GM23338 (cell line): ENCODE measurements at regions not wholly inside any gene's neighbourhood (a gene's known extent, or its start where the extent isn't known, plus 50 kb on each side); places are given as distances from the start of the nearest gene placed in this dataset.

Source experiments
- ATAC-seq: fragments of 200-7000 bp; cut with Tn5 transposase; 3 replicates; pipeline ENCODE4 v1.9.1; 2020
- DNase-seq: peaks from one replicate; pipeline ENCODE4 v3.0.0-alpha.2; 2015; ENCODE audit warnings: low spot score
- H2AFZ ChIP-seq: fragments of 200-600 bp; sonication (generic); 2 replicates; pipeline ENCODE4 v1.8.0; 2016; ENCODE audit warnings: antibody characterized with exemption, mild to moderate bottlenecking, moderate library complexity
- H3F3A ChIP-seq: fragments of 200-600 bp; sonication (generic); replicated peaks from 2 replicates; pipeline ENCODE4 v1.8.0; 2017; ENCODE audit warnings: antibody characterized with exemption, mixed run types, low read depth
- H3K27ac ChIP-seq: fragments of 200-600 bp; sonication (generic); 2 replicates; pipeline ENCODE4 v1.6.1; 2016; ENCODE audit warnings: low read depth
- H3K27me3 ChIP-seq: fragments of 200-600 bp; sonication (generic); 2 replicates; pipeline ENCODE4 v1.8.0; 2016; ENCODE audit warnings: mild to moderate bottlenecking, mixed run types, moderate library complexity; ENCODE audit not compliant: insufficient read depth
- H3K36me3 ChIP-seq: fragments of 200-600 bp; sonication (generic); 2 replicates; pipeline ENCODE4 v1.8.0; 2016; ENCODE audit warnings: mild to moderate bottlenecking; ENCODE audit not compliant: insufficient read depth
- H3K4me1 ChIP-seq: fragments of 200-600 bp; sonication (generic); 2 replicates; pipeline ENCODE4 v1.8.0; 2016; ENCODE audit warnings: mild to moderate bottlenecking, moderate library complexity; ENCODE audit not compliant: insufficient read depth
- H3K4me2 ChIP-seq: fragments of 200-600 bp; sonication (generic); 2 replicates; pipeline ENCODE4 v1.7.1; 2017; ENCODE audit warnings: mixed run types
- H3K4me3 ChIP-seq: fragments of 200-600 bp; sonication (generic); 2 replicates; pipeline ENCODE4 v1.6.1; 2016; ENCODE audit warnings: mixed run types
- H3K79me2 ChIP-seq: fragments of 200-600 bp; sonication (generic); replicated peaks from 2 replicates; pipeline ENCODE4 v1.8.0; 2017; ENCODE audit warnings: mild to moderate bottlenecking; ENCODE audit not compliant: insufficient read depth
- H3K9me2 ChIP-seq: fragments of 200-600 bp; sonication (generic); 2 replicates; pipeline ENCODE4 v1.8.0; 2017; ENCODE audit not compliant: insufficient read depth
- H4K20me1 ChIP-seq: fragments of 200-600 bp; sonication (generic); replicated peaks from 2 replicates; pipeline ENCODE4 v1.8.0; 2017; ENCODE audit warnings: mild to moderate bottlenecking; ENCODE audit not compliant: insufficient read depth
- H3K27ac Mint-ChIP-seq: 2 replicates; pipeline ENCODE4 v1.8.0; 2020; ENCODE audit warnings: inconsistent platforms, mild to moderate bottlenecking, moderate library complexity, mixed read lengths
- H3K27me3 Mint-ChIP-seq: 3 replicates; pipeline ENCODE4 v1.8.0; 2022; ENCODE audit warnings: low read depth, mild to moderate bottlenecking, moderate library complexity, mixed read lengths, inconsistent platforms; ENCODE audit not compliant: insufficient read depth, poor library complexity
- H3K36me3 Mint-ChIP-seq: 3 replicates; pipeline ENCODE4 v1.8.0; 2021; ENCODE audit warnings: low read depth, mild to moderate bottlenecking, inconsistent platforms, moderate library complexity, mixed read lengths
- H3K4me1 Mint-ChIP-seq: 3 replicates; pipeline ENCODE4 v1.8.0; 2020; ENCODE audit warnings: mild to moderate bottlenecking, inconsistent platforms, mixed read lengths
- H3K4me3 Mint-ChIP-seq: 3 replicates; pipeline ENCODE4 v1.8.0; 2021; ENCODE audit warnings: moderate library complexity, mild to moderate bottlenecking, inconsistent platforms, mixed read lengths
- H3K9me3 Mint-ChIP-seq: 3 replicates; pipeline ENCODE4 v1.8.0; 2020; ENCODE audit warnings: moderate library complexity, mild to moderate bottlenecking, inconsistent platforms, mixed read lengths
- CREB1 ChIP-seq: fragments of 250-450 bp; sonication (Bioruptor Pico); IDR thresholded peaks from 2 replicates; pipeline ENCODE4 v1.5.0; 2020; ENCODE audit warnings: low read depth, mild to moderate bottlenecking, moderate library complexity
- ETS1 ChIP-seq: IDR thresholded peaks from 2 replicates; pipeline ENCODE4 v1.6.1; 2016; ENCODE audit warnings: antibody characterized with exemption
- EZH2 ChIP-seq: fragments of 200-600 bp; sonication (generic); IDR thresholded peaks from one replicate; pipeline ENCODE4 v1.8.0; 2017; ENCODE audit warnings: antibody characterized with exemption, mild to moderate bottlenecking, low read depth; ENCODE audit not compliant: unreplicated experiment
- EZH2phosphoT487 ChIP-seq: fragments of 200-600 bp; sonication (generic); IDR thresholded peaks from one replicate; pipeline ENCODE4 v1.8.1; 2018; ENCODE audit warnings: antibody characterized with exemption; ENCODE audit not compliant: unreplicated experiment
- JUNB ChIP-seq: IDR thresholded peaks from one replicate; pipeline ENCODE4 v1.6.1; 2016; ENCODE audit warnings: antibody characterized with exemption; ENCODE audit not compliant: unreplicated experiment
- NANOG ChIP-seq: IDR thresholded peaks from 2 replicates; pipeline ENCODE4 v1.6.1; 2016; ENCODE audit warnings: antibody characterized with exemption, borderline replicate concordance
- POLR2AphosphoS5 ChIP-seq: IDR thresholded peaks from 2 replicates; pipeline ENCODE4 v1.6.1; 2016; ENCODE audit warnings: antibody characterized with exemption, low read depth
- STAT1 ChIP-seq: IDR thresholded peaks from one replicate; pipeline ENCODE4 v1.6.1; 2016; ENCODE audit warnings: antibody characterized with exemption; ENCODE audit not compliant: unreplicated experiment
- ZNF331 ChIP-seq: fragments of 250-450 bp; sonication (Bioruptor Pico); IDR thresholded peaks from 2 replicates; pipeline ENCODE4 v1.5.0; 2020; ENCODE audit warnings: low read depth, mild to moderate bottlenecking, moderate library complexity
- TF ChIP-seq, protein P1 (sequence below): fragments of 250-450 bp; sonication (Bioruptor Pico); IDR thresholded peaks from 2 replicates; pipeline ENCODE4 v1.5.0; 2020; ENCODE audit warnings: mild to moderate bottlenecking, moderate library complexity

DNA sequence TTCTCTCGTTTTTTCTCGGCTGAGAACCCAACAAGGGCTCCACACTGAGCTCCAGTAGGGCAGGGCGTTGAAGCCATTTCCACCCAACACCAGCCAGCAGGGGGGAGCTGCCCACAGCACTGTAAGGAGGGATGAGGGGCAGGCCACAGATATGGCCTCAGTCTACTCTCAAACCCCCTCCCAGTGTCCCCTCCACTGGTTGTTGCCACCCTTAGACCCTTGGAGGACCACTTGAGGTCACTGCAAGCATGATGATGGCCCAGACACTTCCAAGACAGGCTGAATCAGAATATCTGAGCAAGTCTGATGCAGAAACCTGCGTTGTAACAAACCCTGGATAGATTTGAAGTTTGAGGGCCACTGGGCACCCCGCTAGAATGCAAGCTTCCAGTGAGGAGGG, 217.0 kb upstream of the CST7 start (continued):
- TF ChIP-seq, protein P1, sequence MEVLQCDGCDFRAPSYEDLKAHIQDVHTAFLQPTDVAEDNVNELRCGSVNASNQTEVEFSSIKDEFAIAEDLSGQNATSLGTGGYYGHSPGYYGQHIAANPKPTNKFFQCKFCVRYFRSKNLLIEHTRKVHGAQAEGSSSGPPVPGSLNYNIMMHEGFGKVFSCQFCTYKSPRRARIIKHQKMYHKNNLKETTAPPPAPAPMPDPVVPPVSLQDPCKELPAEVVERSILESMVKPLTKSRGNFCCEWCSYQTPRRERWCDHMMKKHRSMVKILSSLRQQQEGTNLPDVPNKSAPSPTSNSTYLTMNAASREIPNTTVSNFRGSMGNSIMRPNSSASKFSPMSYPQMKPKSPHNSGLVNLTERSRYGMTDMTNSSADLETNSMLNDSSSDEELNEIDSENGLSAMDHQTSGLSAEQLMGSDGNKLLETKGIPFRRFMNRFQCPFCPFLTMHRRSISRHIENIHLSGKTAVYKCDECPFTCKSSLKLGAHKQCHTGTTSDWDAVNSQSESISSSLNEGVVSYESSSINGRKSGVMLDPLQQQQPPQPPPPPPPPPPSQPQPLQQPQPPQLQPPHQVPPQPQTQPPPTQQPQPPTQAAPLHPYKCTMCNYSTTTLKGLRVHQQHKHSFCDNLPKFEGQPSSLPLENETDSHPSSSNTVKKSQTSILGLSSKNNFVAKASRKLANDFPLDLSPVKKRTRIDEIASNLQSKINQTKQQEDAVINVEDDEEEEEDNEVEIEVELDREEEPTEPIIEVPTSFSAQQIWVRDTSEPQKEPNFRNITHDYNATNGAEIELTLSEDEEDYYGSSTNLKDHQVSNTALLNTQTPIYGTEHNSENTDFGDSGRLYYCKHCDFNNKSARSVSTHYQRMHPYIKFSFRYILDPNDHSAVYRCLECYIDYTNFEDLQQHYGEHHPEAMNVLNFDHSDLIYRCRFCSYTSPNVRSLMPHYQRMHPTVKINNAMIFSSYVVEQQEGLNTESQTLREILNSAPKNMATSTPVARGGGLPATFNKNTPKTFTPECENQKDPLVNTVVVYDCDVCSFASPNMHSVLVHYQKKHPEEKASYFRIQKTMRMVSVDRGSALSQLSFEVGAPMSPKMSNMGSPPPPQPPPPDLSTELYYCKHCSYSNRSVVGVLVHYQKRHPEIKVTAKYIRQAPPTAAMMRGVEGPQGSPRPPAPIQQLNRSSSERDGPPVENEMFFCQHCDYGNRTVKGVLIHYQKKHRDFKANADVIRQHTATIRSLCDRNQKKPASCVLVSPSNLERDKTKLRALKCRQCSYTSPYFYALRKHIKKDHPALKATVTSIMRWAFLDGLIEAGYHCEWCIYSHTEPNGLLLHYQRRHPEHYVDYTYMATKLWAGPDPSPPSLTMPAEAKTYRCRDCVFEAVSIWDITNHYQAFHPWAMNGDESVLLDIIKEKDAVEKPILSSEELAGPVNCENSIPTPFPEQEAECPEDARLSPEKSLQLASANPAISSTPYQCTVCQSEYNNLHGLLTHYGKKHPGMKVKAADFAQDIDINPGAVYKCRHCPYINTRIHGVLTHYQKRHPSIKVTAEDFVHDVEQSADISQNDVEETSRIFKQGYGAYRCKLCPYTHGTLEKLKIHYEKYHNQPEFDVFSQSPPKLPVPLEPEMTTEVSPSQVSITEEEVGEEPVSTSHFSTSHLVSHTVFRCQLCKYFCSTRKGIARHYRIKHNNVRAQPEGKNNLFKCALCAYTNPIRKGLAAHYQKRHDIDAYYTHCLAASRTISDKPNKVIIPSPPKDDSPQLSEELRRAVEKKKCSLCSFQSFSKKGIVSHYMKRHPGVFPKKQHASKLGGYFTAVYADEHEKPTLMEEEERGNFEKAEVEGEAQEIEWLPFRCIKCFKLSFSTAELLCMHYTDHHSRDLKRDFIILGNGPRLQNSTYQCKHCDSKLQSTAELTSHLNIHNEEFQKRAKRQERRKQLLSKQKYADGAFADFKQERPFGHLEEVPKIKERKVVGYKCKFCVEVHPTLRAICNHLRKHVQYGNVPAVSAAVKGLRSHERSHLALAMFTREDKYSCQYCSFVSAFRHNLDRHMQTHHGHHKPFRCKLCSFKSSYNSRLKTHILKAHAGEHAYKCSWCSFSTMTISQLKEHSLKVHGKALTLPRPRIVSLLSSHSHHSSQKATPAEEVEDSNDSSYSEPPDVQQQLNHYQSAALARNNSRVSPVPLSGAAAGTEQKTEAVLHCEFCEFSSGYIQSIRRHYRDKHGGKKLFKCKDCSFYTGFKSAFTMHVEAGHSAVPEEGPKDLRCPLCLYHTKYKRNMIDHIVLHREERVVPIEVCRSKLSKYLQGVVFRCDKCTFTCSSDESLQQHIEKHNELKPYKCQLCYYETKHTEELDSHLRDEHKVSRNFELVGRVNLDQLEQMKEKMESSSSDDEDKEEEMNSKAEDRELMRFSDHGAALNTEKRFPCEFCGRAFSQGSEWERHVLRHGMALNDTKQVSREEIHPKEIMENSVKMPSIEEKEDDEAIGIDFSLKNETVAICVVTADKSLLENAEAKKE (CRISPR knock-in tag): no peak
- TF ChIP-seq EZH2phosphoT487: no peak

DNA sequence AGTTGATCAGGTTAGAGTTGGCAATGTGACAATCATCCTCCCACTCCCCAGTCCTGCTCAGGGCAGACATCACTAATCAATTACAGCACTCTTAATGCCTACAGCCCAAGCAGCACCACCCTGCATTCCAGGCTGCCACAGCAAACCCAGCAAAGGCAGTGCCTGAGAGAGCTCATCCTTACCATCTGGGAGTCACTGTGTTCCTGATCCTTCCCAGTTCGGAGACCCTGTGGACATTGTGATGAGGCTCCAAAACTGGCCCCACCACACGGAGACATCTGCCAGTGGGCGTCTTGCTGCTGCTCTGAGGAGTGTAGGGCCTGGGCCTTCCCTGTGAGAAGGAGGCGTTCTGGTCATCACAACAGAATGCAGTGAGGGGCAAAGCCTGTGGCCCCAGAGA, 216.5 kb upstream of the CST7 start:
- H3F3A ChIP-seq: no peaks in the 10 kb centered on the region
- no peak overlapping the region for H3K27ac ChIP-seq
- Mint-ChIP-seq H3K4me3 (no peak overlapping the region), H3K4me1 (peaks cover 16% of the 10 kb centered on the region), H3K27me3 (peaks cover 8% of the 10 kb centered on the region), H3K9me3 (no peaks in the 10 kb centered on the region; the same call in 2 of the 3 replicates), H3K27ac (no peak overlapping the region), H3K36me3 (no peaks in the 10 kb centered on the region)
- no peaks in the 10 kb centered on the region for H3K79me2 ChIP-seq
- no peak overlapping the region for H3K4me3 ChIP-seq
- DNase-seq: no peak
- no peak for ATAC-seq
- peaks cover 6% of the 10 kb centered on the region; the same call in 1 of the 2 replicates for H3K4me1 ChIP-seq
- H3K9me2 ChIP-seq: no peaks in the 10 kb centered on the region
- no peak overlapping the region for H2AFZ ChIP-seq
- no peaks in the 10 kb centered on the region for H3K27me3 ChIP-seq
- no peaks in the 10 kb centered on the region for H4K20me1 ChIP-seq
- no peaks in the 10 kb centered on the region for H3K36me3 ChIP-seq
- H3K4me2 ChIP-seq: no peak overlapping the region
- TF ChIP-seq ZNF331 (CRISPR knock-in tag): no peak
- TF ChIP-seq ETS1: no peak
- no peak for TF ChIP-seq POLR2AphosphoS5
- no peak for TF ChIP-seq EZH2
- TF ChIP-seq JUNB: no peak
- no peak for TF ChIP-seq NANOG
- TF ChIP-seq CREB1 (CRISPR knock-in tag): no peak
- TF ChIP-seq STAT1: no peak
- TF ChIP-seq, protein P1 (CRISPR knock-in tag): no peak
